ENCODE measurements at regions not wholly inside any gene's neighbourhood (a gene's known extent, or its start where the extent isn't known, plus 50 kb on each side); places are given as distances from the start of the nearest gene placed in this dataset.

DNA sequence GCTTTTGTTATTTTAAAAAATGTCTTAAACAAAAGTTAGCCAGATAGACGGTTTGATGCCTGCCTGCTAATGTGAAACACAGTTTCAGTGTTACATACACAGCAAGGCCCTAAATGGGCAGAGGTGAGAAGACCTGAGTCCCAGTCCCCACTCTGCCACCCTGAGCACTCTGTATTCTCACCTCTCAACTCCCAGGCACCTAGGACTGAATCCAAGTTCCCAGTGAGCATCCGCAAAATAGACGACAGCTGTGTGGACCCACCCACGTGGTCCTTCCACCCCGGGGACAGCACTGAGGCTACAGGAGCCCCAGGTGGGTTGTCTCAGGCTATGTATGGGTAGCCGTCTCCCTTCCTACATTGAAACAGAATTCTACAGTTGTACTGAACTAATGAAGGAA lies 111.5 kb downstream of the RPL27A start:
- H3K4me1 Mint-ChIP-seq: no peaks in the 10 kb centered on the region
- no peaks in the 10 kb centered on the region for H3K9me3 Mint-ChIP-seq
- no peak overlapping the region for H3K4me3 Mint-ChIP-seq
- peaks cover 23% of the 10 kb centered on the region for H3K36me3 Mint-ChIP-seq
- H3K27ac Mint-ChIP-seq: no peak overlapping the region
- H3K27me3 Mint-ChIP-seq (ENCODE audit: low read depth): peaks cover 5% of the 10 kb centered on the region
- TF ChIP-seq, protein P1, sequence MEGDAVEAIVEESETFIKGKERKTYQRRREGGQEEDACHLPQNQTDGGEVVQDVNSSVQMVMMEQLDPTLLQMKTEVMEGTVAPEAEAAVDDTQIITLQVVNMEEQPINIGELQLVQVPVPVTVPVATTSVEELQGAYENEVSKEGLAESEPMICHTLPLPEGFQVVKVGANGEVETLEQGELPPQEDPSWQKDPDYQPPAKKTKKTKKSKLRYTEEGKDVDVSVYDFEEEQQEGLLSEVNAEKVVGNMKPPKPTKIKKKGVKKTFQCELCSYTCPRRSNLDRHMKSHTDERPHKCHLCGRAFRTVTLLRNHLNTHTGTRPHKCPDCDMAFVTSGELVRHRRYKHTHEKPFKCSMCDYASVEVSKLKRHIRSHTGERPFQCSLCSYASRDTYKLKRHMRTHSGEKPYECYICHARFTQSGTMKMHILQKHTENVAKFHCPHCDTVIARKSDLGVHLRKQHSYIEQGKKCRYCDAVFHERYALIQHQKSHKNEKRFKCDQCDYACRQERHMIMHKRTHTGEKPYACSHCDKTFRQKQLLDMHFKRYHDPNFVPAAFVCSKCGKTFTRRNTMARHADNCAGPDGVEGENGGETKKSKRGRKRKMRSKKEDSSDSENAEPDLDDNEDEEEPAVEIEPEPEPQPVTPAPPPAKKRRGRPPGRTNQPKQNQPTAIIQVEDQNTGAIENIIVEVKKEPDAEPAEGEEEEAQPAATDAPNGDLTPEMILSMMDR (IDR thresholded peaks at IDR 0.05; ENCODE audit: unreplicated experiment): no peak
- no peak for DNase-seq (ENCODE audit: low spot score in 2 of 2, unreplicated experiment in 2 of 2)

DNA sequence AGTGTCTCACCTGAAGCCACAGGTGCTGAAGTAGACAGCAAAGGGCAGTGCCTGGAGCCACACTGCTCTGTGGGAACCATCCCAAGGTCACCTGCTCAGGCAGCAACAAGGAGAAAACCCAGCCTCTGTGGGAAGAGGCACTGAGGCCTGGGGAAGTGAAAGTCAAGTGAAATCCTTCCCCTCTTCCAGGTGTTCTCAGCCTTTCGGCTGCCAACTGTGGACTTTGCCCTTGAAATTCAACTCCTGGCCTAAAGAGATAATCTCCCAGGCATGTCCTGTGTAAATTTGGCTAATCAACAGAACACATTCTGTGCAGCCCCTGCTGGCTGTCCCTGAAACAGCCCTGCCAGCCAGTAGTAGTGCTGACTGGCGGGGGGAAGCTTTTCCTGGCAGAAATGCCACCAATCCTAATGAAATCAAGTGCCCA lies 112.1 kb downstream of the RPL27A start:
- peaks cover 24% of the 10 kb centered on the region for H3K36me3 Mint-ChIP-seq
- H3K4me1 Mint-ChIP-seq: no peaks in the 10 kb centered on the region
- peaks cover 5% of the 10 kb centered on the region for H3K27me3 Mint-ChIP-seq (ENCODE audit: low read depth)
- TF ChIP-seq, protein P1 (IDR thresholded peaks at IDR 0.05; ENCODE audit: unreplicated experiment): no peak
- H3K9me3 Mint-ChIP-seq: no peaks in the 10 kb centered on the region
- no peak for DNase-seq (ENCODE audit: low spot score in 2 of 2, unreplicated experiment in 2 of 2)
- no peak overlapping the region for H3K4me3 Mint-ChIP-seq
- H3K27ac Mint-ChIP-seq: no peak overlapping the region

DNA sequence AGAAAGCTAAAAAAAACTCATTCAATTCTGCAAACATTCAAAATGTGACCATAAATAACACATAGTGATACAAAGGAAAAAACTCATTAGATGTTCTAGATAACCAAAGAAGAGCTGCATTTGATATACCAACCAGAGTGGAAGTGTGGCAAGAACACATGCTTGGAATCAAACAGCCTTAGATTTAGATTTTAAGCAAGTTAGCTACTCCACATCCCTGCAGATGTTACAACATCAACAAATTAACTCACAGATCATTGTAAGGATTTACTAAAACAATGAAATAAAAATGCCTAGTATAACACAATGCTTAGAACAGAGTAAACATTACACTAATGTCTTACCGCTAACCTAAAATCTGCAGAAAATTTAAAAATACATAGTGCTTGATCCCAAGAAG lies 114.0 kb upstream of the AKIP1 start:
- Mint-ChIP-seq H3K36me3 (peaks cover 28% of the 10 kb centered on the region), H3K4me1 (peaks cover 7% of the 10 kb centered on the region), H3K27me3 (ENCODE audit: low read depth) (peaks cover 5% of the 10 kb centered on the region), H3K27ac (no peak overlapping the region), H3K4me3 (no peak overlapping the region), H3K9me3 (no peaks in the 10 kb centered on the region)
- TF ChIP-seq, protein P1 (IDR thresholded peaks at IDR 0.05; ENCODE audit: unreplicated experiment): no peak
- DNase-seq (ENCODE audit: low spot score in 2 of 2, unreplicated experiment in 2 of 2): no peak

DNA sequence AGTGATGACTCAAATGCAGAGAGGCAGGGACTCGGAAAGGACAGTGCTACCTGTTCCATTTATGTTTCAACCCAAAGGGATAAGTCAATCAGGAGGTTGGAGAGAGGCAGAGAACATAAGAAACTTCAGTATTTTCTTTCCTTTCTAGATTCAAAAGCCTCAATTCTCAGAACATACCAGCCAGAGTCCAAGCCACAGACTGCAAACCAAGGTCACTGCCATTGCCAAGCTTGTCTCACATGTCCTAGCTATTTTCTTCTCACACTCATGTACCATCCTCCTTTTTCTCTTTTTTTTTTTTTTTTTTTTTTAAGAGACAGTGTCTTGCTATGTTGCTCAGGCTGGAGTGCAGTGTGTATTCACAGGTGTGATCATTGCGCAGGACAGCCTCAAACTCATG lies 111.7 kb upstream of the AKIP1 start:
- Mint-ChIP-seq H3K9me3 (no peaks in the 10 kb centered on the region), H3K27ac (no peak overlapping the region), H3K27me3 (ENCODE audit: low read depth) (peaks cover 5% of the 10 kb centered on the region), H3K4me1 (peaks cover 7% of the 10 kb centered on the region), H3K4me3 (no peak overlapping the region), H3K36me3 (peaks cover 28% of the 10 kb centered on the region)
- TF ChIP-seq, protein P1 (IDR thresholded peaks at IDR 0.05; ENCODE audit: unreplicated experiment): no peak
- DNase-seq (ENCODE audit: low spot score in 2 of 2, unreplicated experiment in 2 of 2): no peak

DNA sequence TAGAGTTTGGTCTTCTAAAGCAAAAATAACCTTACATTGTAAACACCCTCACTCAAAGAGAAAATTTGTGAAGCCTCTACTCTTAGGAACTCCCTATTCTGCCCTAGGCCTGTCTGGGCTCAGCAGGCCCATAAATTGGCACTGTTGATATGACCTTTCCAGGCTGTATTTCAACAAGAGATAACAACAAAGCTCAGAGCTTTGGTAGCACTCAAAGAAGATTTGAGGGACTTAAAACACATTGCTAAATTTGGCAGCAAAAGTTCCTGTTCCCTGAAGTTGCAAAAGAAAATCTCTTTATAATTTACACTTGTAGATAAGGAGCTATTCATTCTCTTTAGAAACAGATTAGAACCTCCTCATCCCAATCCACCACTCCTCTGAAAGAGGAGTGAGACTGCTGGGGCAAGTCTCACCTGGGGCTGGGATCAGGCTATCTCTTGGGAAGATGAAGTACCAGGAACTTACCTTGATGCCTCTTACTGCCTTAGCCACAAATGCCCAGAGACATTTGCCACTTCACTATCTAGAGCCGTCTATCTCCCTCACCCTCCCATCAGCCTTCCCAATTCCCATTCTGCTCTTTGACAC lies 110.4 kb upstream of the AKIP1 start:
- H3K27ac Mint-ChIP-seq: no peak overlapping the region
- peaks cover 9% of the 10 kb centered on the region for H3K4me1 Mint-ChIP-seq
- H3K27me3 Mint-ChIP-seq (ENCODE audit: low read depth): peaks cover 6% of the 10 kb centered on the region
- TF ChIP-seq, protein P1 (IDR thresholded peaks at IDR 0.05; ENCODE audit: unreplicated experiment): no peak
- H3K4me3 Mint-ChIP-seq: no peak overlapping the region
- no peaks in the 10 kb centered on the region for H3K9me3 Mint-ChIP-seq
- no peak for DNase-seq (ENCODE audit: low spot score in 2 of 2, unreplicated experiment in 2 of 2)
- H3K36me3 Mint-ChIP-seq: peaks cover 27% of the 10 kb centered on the region

DNA sequence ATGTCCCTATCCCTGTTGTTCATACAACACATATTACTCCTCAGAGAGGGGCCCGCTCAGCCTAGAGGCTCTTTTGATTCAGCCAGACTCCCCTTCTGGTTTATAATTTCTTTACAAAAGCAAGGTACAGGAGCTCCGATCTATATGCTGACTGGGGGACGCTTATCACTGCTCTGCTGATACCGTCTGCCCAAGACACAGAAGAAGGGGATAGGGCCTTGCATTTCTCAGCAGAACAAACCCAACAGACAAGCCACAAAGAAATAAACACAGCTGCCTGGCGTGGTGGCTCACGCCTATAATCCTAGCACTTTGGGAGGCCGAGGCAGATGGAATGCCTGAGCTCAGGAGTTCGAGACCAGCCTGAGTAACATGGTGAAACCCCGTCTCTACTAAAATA lies 109.9 kb upstream of the AKIP1 start:
- Mint-ChIP-seq H3K9me3 (no peaks in the 10 kb centered on the region), H3K36me3 (peaks cover 23% of the 10 kb centered on the region), H3K27me3 (ENCODE audit: low read depth) (peaks cover 6% of the 10 kb centered on the region), H3K27ac (peak overlapping the region; percentile 25), H3K4me1 (peaks cover 9% of the 10 kb centered on the region), H3K4me3 (no peak overlapping the region)
- no peak for DNase-seq (ENCODE audit: low spot score in 2 of 2, unreplicated experiment in 2 of 2)
- TF ChIP-seq, protein P1 (IDR thresholded peaks at IDR 0.05; ENCODE audit: unreplicated experiment): no peak

All from mesothelial cell of epicardium (in vitro differentiated cells).